ENCODE measurements at regions not wholly inside any gene's neighbourhood (a gene's known extent, or its start where the extent isn't known, plus 50 kb on each side); places are given as distances from the start of the nearest gene placed in this dataset.

- no peak for DNase-seq (ENCODE audit: low read depth in 3 of 3)
Observed at GRCh38 chr2:217691516-217691915, 311.3 kb downstream of the TNS1 start.

GRCh38 chr2:217689053-217689452, 313.7 kb downstream of the TNS1 start:
- DNase-seq (ENCODE audit: low read depth in 3 of 3): no peak

- DNase-seq (ENCODE audit: low read depth in 3 of 3): no peak
Observed at GRCh38 chr2:217688494-217688893, 314.3 kb downstream of the TNS1 start.

GRCh38 chr2:217687771-217688170, 315.0 kb downstream of the TNS1 start:
- no peak for DNase-seq (ENCODE audit: low read depth in 3 of 3)

- DNase-seq (ENCODE audit: low read depth in 3 of 3): no peak
Observed at GRCh38 chr2:217685255-217685605, 317.6 kb downstream of the TNS1 start.

GRCh38 chr2:217684431-217685254, 318.2 kb downstream of the TNS1 start:
- DNase-seq (ENCODE audit: low read depth in 3 of 3): no peak

GRCh38 chr2:217683106-217683870, 319.5 kb downstream of the TNS1 start:
- DNase-seq (ENCODE audit: low read depth in 3 of 3): no peak

GRCh38 chr2:217681791-217682190, 321.0 kb downstream of the TNS1 start:
- no peak for DNase-seq (ENCODE audit: low read depth in 3 of 3)

GRCh38 chr2:217680381-217680780, 322.4 kb downstream of the TNS1 start:
- no peak for DNase-seq (ENCODE audit: low read depth in 3 of 3)

- no peak for DNase-seq (ENCODE audit: low read depth in 3 of 3)
Observed at GRCh38 chr2:217673627-217674026, 329.2 kb downstream of the TNS1 start.

- DNase-seq (ENCODE audit: low read depth in 3 of 3): no peak
Observed at GRCh38 chr2:217672472-217672871, 330.3 kb downstream of the TNS1 start.

GRCh38 chr2:217671871-217672270, 330.9 kb downstream of the TNS1 start:
- no peak for DNase-seq (ENCODE audit: low read depth in 3 of 3)

- no peak for DNase-seq (ENCODE audit: low read depth in 3 of 3)
Observed at GRCh38 chr2:217671075-217671474, 331.7 kb downstream of the TNS1 start.

GRCh38 chr2:217669831-217670230, 333.0 kb downstream of the TNS1 start:
- no peak for DNase-seq (ENCODE audit: low read depth in 3 of 3)

GRCh38 chr2:217667512-217667911, 335.3 kb downstream of the TNS1 start:
- DNase-seq (ENCODE audit: low read depth in 3 of 3): no peak

GRCh38 chr2:217667035-217667434, 335.8 kb downstream of the TNS1 start:
- DNase-seq (ENCODE audit: low read depth in 3 of 3): no peak

GRCh38 chr2:217666338-217666737, 336.5 kb downstream of the TNS1 start:
- no peak for DNase-seq (ENCODE audit: low read depth in 3 of 3)

GRCh38 chr2:217664761-217665160, 338.0 kb downstream of the TNS1 start:
- DNase-seq (ENCODE audit: low read depth in 3 of 3): no peak

GRCh38 chr2:217662984-217663602, 339.7 kb downstream of the TNS1 start:
- DNase-seq (ENCODE audit: low read depth in 3 of 3): no peak

GRCh38 chr2:217661378-217661777, 341.4 kb downstream of the TNS1 start:
- no peak for DNase-seq (ENCODE audit: low read depth in 3 of 3)

GRCh38 chr2:217660423-217660822, 342.4 kb downstream of the TNS1 start:
- no peak for DNase-seq (ENCODE audit: low read depth in 3 of 3)

GRCh38 chr2:217658806-217659205, 344.0 kb downstream of the TNS1 start:
- DNase-seq (ENCODE audit: low read depth in 3 of 3): no peak

- DNase-seq (ENCODE audit: low read depth in 3 of 3): no peak
Observed at GRCh38 chr2:217657252-217657651, 345.5 kb downstream of the TNS1 start.
